ENCODE measurements at regions not wholly inside any gene's neighbourhood (a gene's known extent, or its start where the extent isn't known, plus 50 kb on each side); places are given as distances from the start of the nearest gene placed in this dataset.

DNA sequence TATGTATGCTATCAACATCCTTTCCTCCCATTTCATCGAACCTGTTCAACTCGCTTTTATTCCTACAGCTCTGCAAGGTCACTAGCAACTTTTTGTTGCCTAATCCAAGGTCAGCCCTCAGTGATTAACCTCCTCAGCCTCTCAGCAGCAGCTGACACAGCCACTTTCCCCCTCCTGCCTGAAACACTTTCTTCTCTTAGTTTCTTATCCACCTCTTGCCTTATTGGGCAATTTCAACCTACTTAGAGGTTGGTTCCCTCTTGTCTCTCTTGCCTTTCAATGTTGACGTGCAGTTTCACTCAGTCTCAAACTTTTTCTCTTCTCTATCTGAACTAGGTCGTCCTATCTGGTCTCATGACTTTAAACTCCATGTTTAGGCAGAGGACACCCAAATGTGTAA is 156.3 kb downstream of the C1orf94 start:
- in situ Hi-C loops (cut with HindIII; ENCODE audit: low sequenced_read_pairs) = no loop called here
- TF ChIP-seq, protein P1, sequence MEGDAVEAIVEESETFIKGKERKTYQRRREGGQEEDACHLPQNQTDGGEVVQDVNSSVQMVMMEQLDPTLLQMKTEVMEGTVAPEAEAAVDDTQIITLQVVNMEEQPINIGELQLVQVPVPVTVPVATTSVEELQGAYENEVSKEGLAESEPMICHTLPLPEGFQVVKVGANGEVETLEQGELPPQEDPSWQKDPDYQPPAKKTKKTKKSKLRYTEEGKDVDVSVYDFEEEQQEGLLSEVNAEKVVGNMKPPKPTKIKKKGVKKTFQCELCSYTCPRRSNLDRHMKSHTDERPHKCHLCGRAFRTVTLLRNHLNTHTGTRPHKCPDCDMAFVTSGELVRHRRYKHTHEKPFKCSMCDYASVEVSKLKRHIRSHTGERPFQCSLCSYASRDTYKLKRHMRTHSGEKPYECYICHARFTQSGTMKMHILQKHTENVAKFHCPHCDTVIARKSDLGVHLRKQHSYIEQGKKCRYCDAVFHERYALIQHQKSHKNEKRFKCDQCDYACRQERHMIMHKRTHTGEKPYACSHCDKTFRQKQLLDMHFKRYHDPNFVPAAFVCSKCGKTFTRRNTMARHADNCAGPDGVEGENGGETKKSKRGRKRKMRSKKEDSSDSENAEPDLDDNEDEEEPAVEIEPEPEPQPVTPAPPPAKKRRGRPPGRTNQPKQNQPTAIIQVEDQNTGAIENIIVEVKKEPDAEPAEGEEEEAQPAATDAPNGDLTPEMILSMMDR (IDR thresholded peaks at IDR 0.05; ENCODE audit: low read depth, low read length, missing control alignments) = no peak
- DNase-seq (ENCODE audit: low read depth) = no peak
- no peak overlapping the region for H3K4me3 ChIP-seq (ENCODE audit: low read depth, low read length)

GRCh38 chr1:34338871-34339270 is 162.2 kb downstream of the C1orf94 start:
- H3K4me3 ChIP-seq (ENCODE audit: low read depth, low read length) = no peak overlapping the region
- TF ChIP-seq, protein P1 (IDR thresholded peaks at IDR 0.05; ENCODE audit: low read depth, low read length, missing control alignments) = no peak
- DNase-seq (ENCODE audit: low read depth) = no peak
- in situ Hi-C loops (cut with HindIII; ENCODE audit: low sequenced_read_pairs) = no loop called here

GRCh38 chr1:34341896-34342295 is 165.2 kb downstream of the C1orf94 start:
- DNase-seq (ENCODE audit: low read depth) = no peak
- TF ChIP-seq, protein P1 (IDR thresholded peaks at IDR 0.05; ENCODE audit: low read depth, low read length, missing control alignments) = no peak
- in situ Hi-C loops (cut with HindIII; ENCODE audit: low sequenced_read_pairs) = no loop called here
- no peak overlapping the region for H3K4me3 ChIP-seq (ENCODE audit: low read depth, low read length)

GRCh38 chr1:34342334-34342733 is 165.6 kb downstream of the C1orf94 start:
- H3K4me3 ChIP-seq (ENCODE audit: low read depth, low read length) = no peak overlapping the region
- TF ChIP-seq, protein P1 (IDR thresholded peaks at IDR 0.05; ENCODE audit: low read depth, low read length, missing control alignments) = no peak
- in situ Hi-C loops (cut with HindIII; ENCODE audit: low sequenced_read_pairs) = no loop called here
- no peak for DNase-seq (ENCODE audit: low read depth)

DNA sequence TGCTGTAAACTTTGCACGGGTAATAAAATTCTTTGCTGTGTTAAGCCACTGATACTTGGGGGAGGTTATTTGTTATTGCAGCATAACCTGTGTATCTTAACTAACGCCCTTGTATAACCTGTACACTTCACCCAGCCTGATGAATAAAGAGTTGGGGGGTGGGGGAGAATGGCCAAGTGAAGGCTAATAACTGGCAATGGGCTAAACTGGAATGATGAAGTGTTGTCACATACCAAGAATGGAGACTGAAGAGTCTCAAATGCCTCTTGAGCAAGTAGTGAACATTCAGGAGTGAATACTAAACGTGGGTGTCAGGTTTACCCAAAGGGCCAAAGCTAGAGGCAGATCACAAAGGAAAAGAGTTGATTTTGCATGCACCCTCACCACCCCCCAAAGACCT is 169.4 kb downstream of the C1orf94 start:
- TF ChIP-seq, protein P1 (IDR thresholded peaks at IDR 0.05; ENCODE audit: low read depth, low read length, missing control alignments) = no peak
- in situ Hi-C loops (cut with HindIII; ENCODE audit: low sequenced_read_pairs) = no loop called here
- no peak overlapping the region for H3K4me3 ChIP-seq (ENCODE audit: low read depth, low read length)
- DNase-seq (ENCODE audit: low read depth) = no peak

DNA sequence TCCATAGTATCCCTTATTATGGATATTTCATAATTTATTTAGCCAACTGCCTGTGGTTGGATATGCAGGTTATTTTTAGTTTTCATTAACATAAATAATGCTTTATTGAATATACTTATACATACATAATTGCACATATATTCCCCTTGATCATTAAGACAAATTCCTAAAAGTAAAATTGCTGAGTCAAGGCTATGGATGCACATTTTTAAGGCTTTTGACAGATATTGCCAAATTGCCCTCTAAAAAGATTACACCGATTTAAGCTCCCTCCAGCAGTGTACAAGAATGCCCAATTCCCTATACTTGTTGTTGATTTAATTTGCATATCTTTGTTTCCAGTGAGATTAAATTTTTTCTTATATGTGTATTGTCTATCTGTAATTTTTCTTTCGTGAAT is 176.7 kb downstream of the C1orf94 start:
- H3K4me3 ChIP-seq (ENCODE audit: low read depth, low read length) = no peak overlapping the region
- in situ Hi-C loops (cut with HindIII; ENCODE audit: low sequenced_read_pairs) = no loop called here
- DNase-seq (ENCODE audit: low read depth) = no peak
- TF ChIP-seq, protein P1 (IDR thresholded peaks at IDR 0.05; ENCODE audit: low read depth, low read length, missing control alignments) = no peak

DNA sequence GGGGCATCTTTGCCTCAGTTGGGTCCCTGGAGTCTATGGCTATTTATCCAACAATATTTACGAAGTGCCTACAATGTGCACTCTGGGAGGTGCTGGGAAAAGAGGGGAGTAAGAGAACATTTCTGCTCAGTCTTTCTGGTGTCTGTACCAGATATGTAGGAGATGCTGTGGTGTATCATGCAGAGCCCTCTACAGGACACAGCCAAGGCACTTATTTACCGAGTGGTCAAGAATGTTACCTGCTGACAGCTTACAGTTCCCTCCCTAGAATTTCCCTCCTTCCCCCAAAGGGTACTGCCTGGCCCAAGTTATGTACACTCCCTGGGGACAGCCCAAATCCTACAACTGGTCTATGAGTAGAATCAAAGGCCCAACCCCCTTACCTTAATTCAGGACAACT is 177.7 kb downstream of the C1orf94 start:
- no peak overlapping the region for H3K4me3 ChIP-seq (ENCODE audit: low read depth, low read length)
- no peak for DNase-seq (ENCODE audit: low read depth)
- in situ Hi-C loops (cut with HindIII; ENCODE audit: low sequenced_read_pairs) = no loop called here
- TF ChIP-seq, protein P1 (IDR thresholded peaks at IDR 0.05; ENCODE audit: low read depth, low read length, missing control alignments) = no peak
